ENCODE measurements at regions not wholly inside any gene's neighbourhood (a gene's known extent, or its start where the extent isn't known, plus 50 kb on each side); places are given as distances from the start of the nearest gene placed in this dataset.

DNA sequence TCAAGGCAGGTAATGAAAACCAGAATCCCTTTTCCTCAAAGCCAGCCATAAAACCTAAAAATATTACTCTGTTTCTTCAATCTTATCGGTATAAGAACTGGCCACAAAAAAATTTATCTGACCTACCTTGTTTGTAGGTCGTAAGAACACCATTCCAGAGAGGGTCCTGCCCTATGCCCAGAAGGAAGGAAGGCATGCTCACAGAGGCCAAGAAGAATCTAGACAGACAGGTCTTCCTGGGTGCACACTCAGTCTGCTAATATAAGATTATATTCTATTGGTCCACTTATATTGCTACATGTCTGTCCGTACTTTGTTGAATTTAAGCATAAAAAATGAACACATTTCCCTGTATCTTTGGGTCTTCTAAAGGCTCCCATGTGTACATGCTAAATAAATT is 2136.1 kb upstream of the PCDH20 start:
- Histone ChIP-seq H3K4me1 (no peaks in the 10 kb centered on the region), H3K27me3 (ENCODE audit: low read depth) (no peaks in the 10 kb centered on the region), H3K27ac (no peak overlapping the region), H3K9me3 (no peaks in the 10 kb centered on the region), H3K36me3 (no peaks in the 10 kb centered on the region), H3K4me3 (no peak overlapping the region)
- TF ChIP-seq CTCF (IDR thresholded peaks at IDR 0.05): no peak
- DNase-seq: no peak
- intact Hi-C loops (cut with DNase I): no loop called here
- ATAC-seq: no peak

GRCh38 chr13:63546524-63546923 is 2130.9 kb upstream of the PCDH20 start:
- ATAC-seq: no peak
- intact Hi-C loops (cut with DNase I): no loop called here
- no peaks in the 10 kb centered on the region for H3K9me3 ChIP-seq
- TF ChIP-seq CTCF (IDR thresholded peaks at IDR 0.05): no peak
- no peaks in the 10 kb centered on the region for H3K27me3 ChIP-seq (ENCODE audit: low read depth)
- no peak overlapping the region for H3K27ac ChIP-seq
- no peak for DNase-seq
- no peaks in the 10 kb centered on the region for H3K4me1 ChIP-seq
- no peaks in the 10 kb centered on the region for H3K36me3 ChIP-seq
- H3K4me3 ChIP-seq: no peak overlapping the region

DNA sequence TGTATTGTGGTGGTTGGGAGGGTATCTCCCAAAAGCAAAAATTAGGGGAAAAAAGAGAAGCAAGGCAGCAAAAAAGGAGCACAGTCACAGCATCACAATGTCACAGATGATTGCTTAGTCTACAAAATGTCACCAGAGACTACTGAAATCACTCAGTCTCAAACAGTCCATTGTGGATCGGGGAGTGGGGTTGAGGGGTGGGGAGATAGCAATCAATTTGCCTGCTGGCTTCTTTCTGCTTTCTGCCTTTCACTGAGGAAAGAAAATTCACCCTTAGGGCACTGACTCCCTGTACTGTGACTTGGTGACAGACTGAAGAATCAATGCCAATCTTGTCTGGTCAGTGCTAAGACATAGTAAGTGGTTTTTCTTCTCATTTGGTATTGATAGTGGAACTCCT is 2127.1 kb upstream of the PCDH20 start:
- H3K4me1 ChIP-seq: no peaks in the 10 kb centered on the region
- no peaks in the 10 kb centered on the region for H3K9me3 ChIP-seq
- no peak overlapping the region for H3K4me3 ChIP-seq
- no peaks in the 10 kb centered on the region for H3K36me3 ChIP-seq
- ATAC-seq: no peak
- intact Hi-C loops (cut with DNase I): no loop called here
- H3K27ac ChIP-seq: no peak overlapping the region
- no peak for TF ChIP-seq CTCF (IDR thresholded peaks at IDR 0.05)
- DNase-seq: no peak
- H3K27me3 ChIP-seq (ENCODE audit: low read depth): no peaks in the 10 kb centered on the region

DNA sequence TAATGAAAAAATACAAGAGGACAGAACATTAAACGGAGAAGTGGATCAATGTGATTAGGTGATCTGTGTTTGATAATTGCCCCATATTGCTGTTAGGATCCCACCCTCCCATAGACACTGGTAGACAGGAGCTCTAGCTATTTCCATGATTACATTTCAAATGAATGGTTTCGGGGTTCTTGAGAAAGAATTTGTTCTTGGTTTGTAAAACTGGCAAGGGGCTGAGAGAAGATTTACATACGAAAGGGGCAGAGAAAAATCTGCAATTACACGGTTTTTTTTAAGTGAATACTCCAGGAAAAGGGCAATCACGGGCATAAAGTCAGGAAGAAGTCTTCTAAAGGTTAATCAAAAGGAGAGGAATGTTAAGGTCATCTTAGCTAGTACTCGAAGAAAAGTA is 2125.7 kb upstream of the PCDH20 start:
- no peak for TF ChIP-seq CTCF (IDR thresholded peaks at IDR 0.05)
- Histone ChIP-seq H3K36me3 (no peaks in the 10 kb centered on the region), H3K27ac (no peak overlapping the region), H3K9me3 (no peaks in the 10 kb centered on the region), H3K27me3 (ENCODE audit: low read depth) (no peaks in the 10 kb centered on the region), H3K4me3 (no peak overlapping the region), H3K4me1 (no peaks in the 10 kb centered on the region)
- intact Hi-C loops (cut with DNase I): no loop called here
- ATAC-seq (no peak), DNase-seq (no peak)

- H3K4me1 ChIP-seq: no peaks in the 10 kb centered on the region
- no peak for TF ChIP-seq CTCF (IDR thresholded peaks at IDR 0.05)
- H3K27ac ChIP-seq: no peak overlapping the region
- H3K9me3 ChIP-seq: no peaks in the 10 kb centered on the region
- ATAC-seq: no peak
- H3K4me3 ChIP-seq: no peak overlapping the region
- no peaks in the 10 kb centered on the region for H3K36me3 ChIP-seq
- no peaks in the 10 kb centered on the region for H3K27me3 ChIP-seq (ENCODE audit: low read depth)
- intact Hi-C loops (cut with DNase I): no loop called here
- no peak for DNase-seq
Measured at GRCh38 chr13:63540061-63540460, 2124.4 kb upstream of the PCDH20 start.

GRCh38 chr13:63517371-63517770 is 2101.7 kb upstream of the PCDH20 start:
- H3K27me3 ChIP-seq (ENCODE audit: low read depth): no peaks in the 10 kb centered on the region
- H3K4me3 ChIP-seq: no peak overlapping the region
- intact Hi-C loops (cut with DNase I): no loop called here
- no peak for ATAC-seq
- no peak overlapping the region for H3K27ac ChIP-seq
- TF ChIP-seq CTCF (IDR thresholded peaks at IDR 0.05): no peak
- no peaks in the 10 kb centered on the region for H3K36me3 ChIP-seq
- DNase-seq: no peak
- no peaks in the 10 kb centered on the region for H3K4me1 ChIP-seq
- H3K9me3 ChIP-seq: no peaks in the 10 kb centered on the region

Measured in lower lobe of right lung (tissue), 2 donors.